ENCODE measurements at regions not wholly inside any gene's neighbourhood (a gene's known extent, or its start where the extent isn't known, plus 50 kb on each side); places are given as distances from the start of the nearest gene placed in this dataset.

DNA sequence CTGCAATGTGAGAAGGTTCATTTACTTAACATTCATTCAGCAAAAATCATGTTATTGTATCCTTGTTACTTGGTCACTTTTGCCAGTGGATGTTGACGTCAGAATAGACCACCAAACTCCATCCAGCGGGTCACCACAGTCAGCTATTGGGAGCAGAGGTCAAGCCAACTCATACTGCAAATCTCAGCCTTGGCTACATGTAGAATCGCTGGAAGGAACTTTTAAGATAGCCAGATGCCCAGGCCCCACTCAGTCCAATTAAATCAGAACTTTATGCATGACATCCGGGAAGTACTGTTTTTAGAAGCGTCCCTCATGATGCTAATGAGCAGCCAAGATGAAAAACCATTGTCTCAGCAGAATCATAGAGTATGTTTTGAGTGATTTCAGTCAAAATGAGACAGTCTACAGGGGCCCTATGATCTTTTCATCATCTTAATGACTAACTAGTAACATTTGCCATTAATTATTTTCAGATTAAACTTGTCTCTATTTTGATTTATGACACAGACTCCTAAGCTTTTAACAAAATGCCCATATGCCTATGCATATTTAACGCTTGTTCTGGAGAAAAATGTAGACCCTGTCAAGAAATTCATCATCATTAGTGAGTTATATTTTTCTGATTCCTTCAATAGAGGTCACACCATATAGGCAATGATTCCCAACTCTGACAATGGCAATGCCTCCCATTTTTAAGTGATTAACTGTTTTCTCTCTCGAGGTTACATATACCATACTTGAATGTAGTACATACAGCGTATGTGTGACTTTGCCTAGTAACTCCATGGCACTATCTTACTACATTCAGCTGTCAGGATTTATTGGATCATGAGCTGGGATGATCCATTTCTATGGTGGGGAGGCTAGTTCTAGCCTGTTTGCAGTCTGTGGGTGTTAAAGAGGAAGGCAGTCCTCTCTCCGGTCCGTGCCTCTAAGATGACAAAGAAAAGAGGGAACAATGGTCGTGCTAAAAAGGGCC lies 63.7 kb upstream of the CCBE1 start:
- TF ChIP-seq, protein P1, sequence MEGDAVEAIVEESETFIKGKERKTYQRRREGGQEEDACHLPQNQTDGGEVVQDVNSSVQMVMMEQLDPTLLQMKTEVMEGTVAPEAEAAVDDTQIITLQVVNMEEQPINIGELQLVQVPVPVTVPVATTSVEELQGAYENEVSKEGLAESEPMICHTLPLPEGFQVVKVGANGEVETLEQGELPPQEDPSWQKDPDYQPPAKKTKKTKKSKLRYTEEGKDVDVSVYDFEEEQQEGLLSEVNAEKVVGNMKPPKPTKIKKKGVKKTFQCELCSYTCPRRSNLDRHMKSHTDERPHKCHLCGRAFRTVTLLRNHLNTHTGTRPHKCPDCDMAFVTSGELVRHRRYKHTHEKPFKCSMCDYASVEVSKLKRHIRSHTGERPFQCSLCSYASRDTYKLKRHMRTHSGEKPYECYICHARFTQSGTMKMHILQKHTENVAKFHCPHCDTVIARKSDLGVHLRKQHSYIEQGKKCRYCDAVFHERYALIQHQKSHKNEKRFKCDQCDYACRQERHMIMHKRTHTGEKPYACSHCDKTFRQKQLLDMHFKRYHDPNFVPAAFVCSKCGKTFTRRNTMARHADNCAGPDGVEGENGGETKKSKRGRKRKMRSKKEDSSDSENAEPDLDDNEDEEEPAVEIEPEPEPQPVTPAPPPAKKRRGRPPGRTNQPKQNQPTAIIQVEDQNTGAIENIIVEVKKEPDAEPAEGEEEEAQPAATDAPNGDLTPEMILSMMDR (IDR thresholded peaks at IDR 0.05; ENCODE audit: low read depth, low read length): no peak
- no peak for TF ChIP-seq EZH2phosphoT487 (IDR thresholded peaks at IDR 0.05; ENCODE audit: low read depth)
